HepG2 (cell line): ENCODE measurements at regions not wholly inside any gene's neighbourhood (a gene's known extent, or its start where the extent isn't known, plus 50 kb on each side); places are given as distances from the start of the nearest gene placed in this dataset.

Experiments
- ATAC-seq: fragments of 200-7000 bp; cut with Tn5 transposase; 3 replicates; pipeline ENCODE4 v1.9.1; 2020; ENCODE audit warnings: mild to moderate bottlenecking, moderate library complexity
- BruUV-seq: library from RNA; stranded (reverse); fragments of 400-500 nt; replicated peaks from 2 replicates; lab custom pipeline; 2021; lab: Mats Ljungman, UMichigan
- CTCF ChIA-PET: fragments of 300-600 bp; formaldehyde crosslinking; extraction: SDS; loops from one replicate; lab custom pipeline; 2021; ENCODE audit warnings: low total read pairs, inconsistent platforms, low intra/inter-chr PET ratio; lab: Yijun Ruan, JAX
- POLR2A ChIA-PET: fragments of 350-600 bp; sonication (Branson Sonifier 250); formaldehyde crosslinking; loops from one replicate; lab custom pipeline; 2020; ENCODE audit warnings: antibody characterized with exemption, inconsistent platforms; lab: Yijun Ruan, JAX
- DNase-seq: peaks from one replicate; pipeline ENCODE4 v3.0.0-alpha.2; 2015; ENCODE audit warnings: low spot score
- FAIRE-seq: peaks from 3 replicates; lab custom pipeline; 2011; peaks lifted over from hg19 to GRCh38; lab: Jason Lieb, UNC
- H2AFZ ChIP-seq: one replicate; pipeline ENCODE4 v1.6.1; 2011; ENCODE audit warnings: low read length, inconsistent platforms
- H3K27ac ChIP-seq: fragments of 300-600 bp; 3 replicates; pipeline ENCODE4 v1.8.0; 2011; ENCODE audit warnings: mixed run types, mild to moderate bottlenecking, mixed read lengths, low read length, inconsistent platforms; ENCODE audit not compliant: insufficient read depth; ENCODE audit errors: extremely low read length
- H3K27me3 ChIP-seq, 2 experiments: fragments of 200-600 bp in 1 of 2; 2 replicates in 1 of 2; 3 replicates in 1 of 2; pipeline versions ENCODE4 v1.6.0 to v1.8.0; 2011; ENCODE audit warnings: low read length in 2 of 2, mild to moderate bottlenecking in 2 of 2, moderate library complexity in 2 of 2, inconsistent platforms in 1 of 2; ENCODE audit not compliant: insufficient read depth in 2 of 2, control insufficient read depth in 1 of 2
- H3K36me3 ChIP-seq, 2 experiments: fragments of 200-600 bp in 1 of 2; replicated peaks in 1 of 2; 2 replicates in 1 of 2; 3 replicates in 1 of 2; pipeline versions ENCODE4 v1.5.1 to v1.8.0; 2011; ENCODE audit warnings: low read length in 2 of 2, inconsistent platforms in 1 of 2; ENCODE audit not compliant: insufficient read depth in 2 of 2, control insufficient read depth in 1 of 2
- H3K4me1 ChIP-seq: 2 replicates; pipeline ENCODE4 v1.5.1; 2012; ENCODE audit warnings: low read length, inconsistent platforms; ENCODE audit not compliant: insufficient read depth
- H3K4me2 ChIP-seq: 2 replicates; pipeline ENCODE4 v1.6.0; 2011; ENCODE audit warnings: low read depth, low read length, inconsistent platforms
- H3K4me3 ChIP-seq, 3 experiments: fragments of 200-600 bp in 1 of 3; sonication (generic), shearing (Covaris generic) in 1 of 3; replicated peaks in 1 of 3; 2 replicates each; pipeline ENCODE4 v1.5.1; 2011 to 2016; ENCODE audit warnings: low read length in 3 of 3, inconsistent platforms in 2 of 3, low read depth in 2 of 3, mild to moderate bottlenecking in 2 of 3, control low read depth in 1 of 3, mixed read lengths in 1 of 3; ENCODE audit not compliant: insufficient read depth in 1 of 3
- H3K79me2 ChIP-seq: one replicate; pipeline ENCODE4 v1.6.1; 2011; ENCODE audit warnings: low read length, inconsistent platforms; ENCODE audit not compliant: insufficient read depth
- H3K9ac ChIP-seq: 2 replicates; pipeline ENCODE4 v1.6.0; 2011; ENCODE audit warnings: mild to moderate bottlenecking, low read depth, low read length, inconsistent platforms; ENCODE audit not compliant: insufficient read depth
- H3K9me3 ChIP-seq: 2 replicates; pipeline ENCODE4 v1.5.1; 2012; ENCODE audit warnings: mild to moderate bottlenecking, low read length
- H4K20me1 ChIP-seq: 2 replicates; pipeline ENCODE4 v1.6.0; 2011; ENCODE audit warnings: inconsistent platforms, mild to moderate bottlenecking, low read length, moderate library complexity; ENCODE audit not compliant: insufficient read depth
- CCDC6 ChIP-seq: sonication (generic); formaldehyde crosslinking; IDR thresholded peaks from 2 replicates; pipeline ENCODE4 v1.8.1; 2022; ENCODE audit warnings: mild to moderate bottlenecking, missing genetic modification reagents, moderate library complexity
- CSRNP1 ChIP-seq: sonication (generic); formaldehyde crosslinking; IDR thresholded peaks from 2 replicates; pipeline ENCODE4 v1.8.1; 2023; ENCODE audit warnings: mild to moderate bottlenecking, missing genetic modification reagents
- ISX ChIP-seq: sonication (generic); formaldehyde crosslinking; conservative IDR thresholded peaks from 2 replicates; pipeline ENCODE4 v1.5.0; 2020; ENCODE audit warnings: missing genetic modification reagents
- KDM4B ChIP-seq: sonication (generic); formaldehyde crosslinking; IDR thresholded peaks from 2 replicates; pipeline ENCODE4 v1.4.0; 2020; ENCODE audit warnings: missing genetic modification reagents
- MXD3 ChIP-seq: IDR thresholded peaks from 2 replicates; pipeline ENCODE4 v1.6.1; 2016; ENCODE audit warnings: mild to moderate bottlenecking, missing biosample characterization, missing genetic modification reagents
- NCOA1 ChIP-seq: sonication (generic); formaldehyde crosslinking; IDR thresholded peaks from 2 replicates; pipeline ENCODE4 v1.9.0; 2021; ENCODE audit warnings: missing genetic modification reagents
- POLR2AphosphoS2 ChIP-seq: IDR thresholded peaks from 2 replicates; pipeline ENCODE4 v1.6.1; 2011; ENCODE audit warnings: low read depth, low read length, improper control_type of control experiment
- RBM39 ChIP-seq: fragments of 200-400 bp; formaldehyde crosslinking; IDR thresholded peaks from one replicate; pipeline ENCODE4 v1.6.1; 2018; ENCODE audit warnings: antibody characterized with exemption, mild to moderate bottlenecking, low read depth, low read length; ENCODE audit not compliant: poor library complexity, severe bottlenecking
- ZBTB3 ChIP-seq: sonication (generic); formaldehyde crosslinking; IDR thresholded peaks from 2 replicates; pipeline ENCODE4 v1.4.0; 2020; ENCODE audit warnings: low read depth, mild to moderate bottlenecking, moderate library complexity, missing genetic modification reagents, borderline replicate concordance
- ZNF20 ChIP-seq: sonication (generic); formaldehyde crosslinking; IDR thresholded peaks from 2 replicates; pipeline ENCODE4 v1.4.0; 2020; ENCODE audit warnings: mild to moderate bottlenecking, moderate library complexity, missing genetic modification reagents
- ZNF292 ChIP-seq: sonication (generic); formaldehyde crosslinking; IDR thresholded peaks from 2 replicates; pipeline ENCODE4 v1.8.1; 2022; ENCODE audit warnings: mild to moderate bottlenecking, low read depth, missing genetic modification reagents, borderline replicate concordance
- ZNF451 ChIP-seq: sonication (generic); formaldehyde crosslinking; IDR thresholded peaks from 2 replicates; pipeline ENCODE4 v1.5.0; 2020; ENCODE audit warnings: mild to moderate bottlenecking, missing genetic modification reagents
- ZNF766 ChIP-seq: sonication (generic); formaldehyde crosslinking; IDR thresholded peaks from 2 replicates; pipeline ENCODE4 v1.5.0; 2020; ENCODE audit warnings: missing genetic modification reagents, borderline replicate concordance
- WGBS: methylation state at CpG from one replicate; pipeline ENCODE4 v1.1.6; 2017; ENCODE audit warnings: low lambda C conversion rate; 5-methylcytosine and 5-hydroxymethylcytosine counted together
- in situ Hi-C: cut with HindIII; loops from 2 replicates; pipeline ENCODE4 v1.10.0; 2017; ENCODE audit warnings: low pct_unique_long_range_greater_than_20kb; ENCODE audit not compliant: extremely low pct_ligation_motif_present
- intact Hi-C: fragments of 100-400 bp; cut with micrococcal nuclease; formaldehyde crosslinking; loops from one replicate; pipeline ENCODE4 v1.10.0; 2022; ENCODE audit not compliant: unreplicated experiment

- POLR2A ChIA-PET, result no interaction called here
Measured at GRCh38 chr22:22167791-22168189, 76.8 kb upstream of the VPREB1 start.

GRCh38 chr22:22166941-22167713 lies 77.5 kb upstream of the VPREB1 start:
- ATAC-seq (no peak), DNase-seq (no peak), FAIRE-seq (no peak)
- Histone ChIP-seq H3K27me3 (peaks cover 0 to 14% of the 10 kb centered on the region in 2 experiments; a peak in 1 of 5 replicates), H3K4me2 (no peak overlapping the region), H3K27ac (no peak overlapping the region), H3K9me3 (no peaks in the 10 kb centered on the region), H3K4me1 (peaks cover 5% of the 10 kb centered on the region; the same call in 1 of the 2 replicates), H3K4me3 (no peak overlapping the region), H3K9ac (no peak overlapping the region), H3K36me3 (no peaks in the 10 kb centered on the region), H4K20me1 (no peaks in the 10 kb centered on the region), H2AFZ (no peak overlapping the region), H3K79me2 (no peaks in the 10 kb centered on the region)
- ChIA-PET POLR2A (no interaction called here), CTCF (no interaction called here)
- no TSS peak for BruUV-seq
- in situ Hi-C loops (no loop called here), intact Hi-C loops (no loop called here)
- TF ChIP-seq POLR2AphosphoS2, result no peak
- no peak for TF ChIP-seq CSRNP1
- no peak for TF ChIP-seq ZNF451 (CRISPR knock-in tag)
- no peak for TF ChIP-seq ZNF766 (CRISPR knock-in tag)
- TF ChIP-seq RBM39, result no peak
- no peak for TF ChIP-seq CCDC6 (CRISPR knock-in tag)
- no peak for TF ChIP-seq MXD3 (CRISPR knock-in tag)
- no peak for TF ChIP-seq ZNF292
- no peak for TF ChIP-seq KDM4B
- 12% methylated on average over 4 of the region's 5 CpGs for WGBS

More at GRCh38 chr22:22167791-22168189, 76.8 kb upstream of the VPREB1 start:
- peaks cover 5% of the 10 kb centered on the region; the same call in 1 of the 2 replicates for H3K4me1 ChIP-seq
- no peak overlapping the region for H3K4me3 ChIP-seq
- H3K79me2 ChIP-seq, result no peaks in the 10 kb centered on the region
- FAIRE-seq, result no peak
- intact Hi-C loops, result no loop called here
- no peak overlapping the region for H3K9ac ChIP-seq
- CTCF ChIA-PET, result no interaction called here
- in situ Hi-C loops, result no loop called here
- H3K27ac ChIP-seq, result no peak overlapping the region
- no peak for ATAC-seq
- H3K36me3 ChIP-seq, result no peaks in the 10 kb centered on the region
- DNase-seq, result no peak
- TF ChIP-seq ZNF20 (CRISPR knock-in tag), result no peak
- TF ChIP-seq ZBTB3 (CRISPR knock-in tag), result no peak
- TF ChIP-seq ISX (CRISPR knock-in tag), result no peak
- no peak for TF ChIP-seq NCOA1
- TF ChIP-seq, all 625 proteins: peak for 0
- Histone ChIP-seq H3K27me3 (peaks cover 0 to 14% of the 10 kb centered on the region in 2 experiments; a peak in 1 of 5 replicates), H3K4me2 (no peak overlapping the region), H2AFZ (no peak overlapping the region), H4K20me1 (no peaks in the 10 kb centered on the region), H3K9me3 (no peaks in the 10 kb centered on the region)
- WGBS, result 7% methylated on average over 2 of the region's 2 CpGs
- BruUV-seq, result no TSS peak
